HG03280 (cell line): ENCODE measurements at regions not wholly inside any gene's neighbourhood (a gene's known extent, or its start where the extent isn't known, plus 50 kb on each side); places are given as distances from the start of the nearest gene placed in this dataset.

ENCODE experiments used
- ATAC-seq: cut with Tn5 transposase; IDR thresholded peaks from one replicate; pipeline ENCODE4 v1.9.1; 2021; ENCODE audit warnings: mild to moderate bottlenecking, moderate library complexity; ENCODE audit not compliant: unreplicated experiment

DNA sequence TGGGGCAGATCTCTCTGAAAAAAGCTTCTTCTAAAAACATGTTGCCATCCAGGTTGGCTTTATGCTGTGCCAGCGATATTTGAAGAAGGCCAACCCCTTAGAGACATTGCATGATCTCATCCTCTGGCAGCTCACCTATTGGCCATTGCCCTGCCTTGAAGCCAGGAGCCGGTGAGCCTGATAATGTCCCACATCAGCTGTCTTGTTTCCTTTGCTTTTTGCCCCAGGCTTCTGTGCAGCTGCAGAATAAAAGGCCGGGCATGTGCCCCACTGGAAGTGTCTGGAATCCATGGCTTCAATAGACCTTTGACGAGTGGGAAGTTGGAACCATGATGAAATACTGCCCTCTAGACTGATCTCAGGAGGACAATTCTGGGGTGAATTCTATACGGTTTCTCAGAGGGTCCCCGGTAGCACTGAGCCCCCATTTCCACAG, 523.5 kb upstream of the ZEB2 start:
- ATAC-seq = no peak

DNA sequence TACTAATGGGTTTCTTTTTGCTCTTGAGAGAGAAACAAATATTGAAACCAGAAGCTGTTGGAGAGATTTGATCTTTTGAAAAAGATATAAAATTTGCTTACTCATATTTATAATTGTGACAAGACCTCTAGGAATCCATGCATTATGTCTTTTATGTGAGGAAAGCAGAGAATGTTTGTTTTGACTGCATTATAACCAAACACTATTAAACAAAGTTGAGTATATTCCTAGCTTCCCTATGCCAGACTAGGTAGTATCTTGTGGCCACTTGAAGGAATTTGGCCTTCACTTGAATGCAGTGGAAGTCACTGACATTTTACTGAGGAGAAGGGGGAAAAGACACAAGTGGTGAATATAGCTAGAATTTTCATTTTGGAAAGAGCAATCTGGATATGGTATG, 521.8 kb upstream of the ZEB2 start:
- ATAC-seq = no peak

DNA sequence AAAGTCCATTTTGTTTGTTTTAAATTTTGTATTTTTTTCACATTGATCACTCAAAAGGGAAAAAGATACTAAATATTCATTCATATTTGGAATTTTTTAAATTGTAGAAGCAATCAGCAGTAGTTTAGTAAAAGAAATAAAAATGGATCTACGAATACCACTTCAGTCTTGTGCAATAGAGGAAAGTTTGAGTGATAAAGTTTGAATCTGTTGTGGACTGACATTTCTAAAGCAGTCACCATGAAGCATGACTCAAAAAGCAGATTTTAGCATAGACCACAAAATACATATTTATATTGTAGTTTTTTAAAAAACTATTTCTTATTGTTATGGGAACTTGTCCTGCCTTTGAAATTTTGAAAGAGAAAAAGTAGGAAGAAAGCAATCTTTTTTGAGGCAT, 520.5 kb upstream of the ZEB2 start:
- no peak for ATAC-seq

- ATAC-seq = no peak
Measured at GRCh38 chr2:145038041-145038525, 518.2 kb upstream of the ZEB2 start.

DNA sequence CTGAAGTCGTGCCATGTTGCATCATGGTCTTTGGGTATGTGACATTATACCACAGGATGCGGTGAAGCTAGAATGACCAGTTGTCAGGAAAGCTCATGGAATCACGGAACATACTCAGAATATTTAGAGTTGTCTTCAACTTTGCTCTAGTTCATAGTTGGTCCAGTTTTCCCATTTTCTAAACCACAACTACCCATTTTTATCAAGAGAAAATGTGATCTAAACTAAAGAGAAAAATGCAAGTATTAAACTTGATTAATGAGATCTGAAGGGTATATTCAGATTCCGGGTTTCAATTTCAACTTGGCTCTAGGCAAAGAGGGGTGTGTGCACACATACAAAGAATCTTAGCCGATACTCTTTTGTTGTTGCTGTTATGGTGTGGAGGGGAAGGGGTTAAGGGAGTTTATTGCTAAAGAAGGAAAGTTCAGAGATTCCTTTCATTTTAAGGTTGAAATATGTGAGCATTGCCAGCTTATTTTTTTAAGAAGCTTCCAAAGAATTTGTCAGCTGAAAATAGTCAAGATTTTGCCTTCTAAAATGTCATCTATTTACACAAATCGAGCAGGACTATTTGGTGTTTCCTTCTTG, 516.6 kb upstream of the ZEB2 start:
- no peak for ATAC-seq

DNA sequence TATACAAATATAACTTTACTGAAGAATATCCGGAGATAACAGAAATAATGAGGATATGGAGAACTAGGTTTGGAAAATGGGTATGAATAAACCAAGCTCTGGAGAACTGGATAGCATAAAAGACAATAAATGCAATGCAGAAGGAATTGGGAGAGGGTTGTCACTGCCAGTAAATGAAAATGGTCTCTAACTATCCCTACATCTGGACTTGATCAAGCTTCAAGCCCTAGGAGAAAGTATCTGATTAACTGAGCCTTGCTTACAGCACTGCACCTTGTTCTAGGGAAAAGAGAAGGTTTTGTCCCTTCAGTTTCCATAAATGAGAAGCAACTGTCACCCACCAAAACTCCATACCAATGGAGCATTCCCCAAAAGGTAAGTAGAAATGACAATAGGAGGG, 514.6 kb upstream of the ZEB2 start:
- ATAC-seq = no peak

DNA sequence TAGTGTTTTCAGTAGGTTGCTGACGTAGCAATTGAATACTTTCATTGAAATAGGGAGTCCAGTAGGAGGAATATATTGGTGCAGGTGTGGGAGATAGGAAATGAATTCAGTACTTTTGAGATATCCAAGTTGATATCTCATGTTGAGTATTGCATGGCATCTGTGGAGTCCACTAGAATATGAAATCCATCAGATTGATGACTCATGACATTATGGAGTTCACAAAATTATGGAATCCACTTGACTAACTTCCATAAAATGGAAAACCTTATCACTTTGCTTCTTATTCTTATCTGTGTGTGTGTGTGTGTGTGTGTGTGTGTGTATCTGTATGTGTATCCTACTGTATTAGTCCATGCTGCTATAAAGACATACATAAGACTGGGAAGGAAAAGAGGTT, 513.5 kb upstream of the ZEB2 start:
- no peak for ATAC-seq

DNA sequence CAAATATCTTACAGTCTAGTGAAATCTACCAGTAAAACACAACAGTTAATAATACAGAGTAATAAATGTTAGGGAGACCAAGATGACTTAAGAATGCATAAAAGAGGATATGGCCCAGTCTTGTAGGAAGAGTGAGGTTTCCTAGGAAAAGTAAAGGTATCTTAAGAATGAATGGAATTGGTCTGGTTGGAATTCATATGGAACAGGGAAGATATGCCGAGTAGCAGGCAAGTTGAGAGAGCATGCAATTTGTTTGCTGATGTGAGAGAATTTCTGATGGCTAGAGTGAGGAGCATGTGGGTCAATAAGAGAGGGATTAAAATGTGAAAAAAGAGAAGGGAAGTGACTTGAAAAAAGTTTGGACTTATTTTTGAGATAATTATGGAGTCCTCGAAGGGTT, 512.9 kb upstream of the ZEB2 start:
- no peak for ATAC-seq

DNA sequence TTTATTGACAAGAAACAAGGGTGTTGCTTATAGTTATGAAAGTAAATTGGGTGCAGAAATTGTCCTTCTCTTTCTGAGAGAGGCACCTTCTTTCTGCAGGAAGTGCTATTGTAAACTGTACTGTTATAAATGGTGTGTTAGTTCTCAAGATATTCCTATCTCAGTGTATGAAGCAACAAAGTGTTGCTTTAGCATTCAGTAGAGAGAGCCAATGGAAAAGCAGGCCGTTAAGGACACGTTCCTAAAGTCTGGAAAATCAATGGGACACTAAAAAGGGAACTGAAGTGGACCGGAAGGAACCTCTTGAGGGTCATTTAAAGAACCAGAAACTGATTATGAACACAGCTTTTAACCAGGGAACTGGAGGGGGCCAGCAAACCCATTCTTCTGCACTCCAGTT, 510.0 kb upstream of the ZEB2 start:
- no peak for ATAC-seq

- no peak for ATAC-seq
Measured at GRCh38 chr2:145029081-145029480, 509.2 kb upstream of the ZEB2 start.

DNA sequence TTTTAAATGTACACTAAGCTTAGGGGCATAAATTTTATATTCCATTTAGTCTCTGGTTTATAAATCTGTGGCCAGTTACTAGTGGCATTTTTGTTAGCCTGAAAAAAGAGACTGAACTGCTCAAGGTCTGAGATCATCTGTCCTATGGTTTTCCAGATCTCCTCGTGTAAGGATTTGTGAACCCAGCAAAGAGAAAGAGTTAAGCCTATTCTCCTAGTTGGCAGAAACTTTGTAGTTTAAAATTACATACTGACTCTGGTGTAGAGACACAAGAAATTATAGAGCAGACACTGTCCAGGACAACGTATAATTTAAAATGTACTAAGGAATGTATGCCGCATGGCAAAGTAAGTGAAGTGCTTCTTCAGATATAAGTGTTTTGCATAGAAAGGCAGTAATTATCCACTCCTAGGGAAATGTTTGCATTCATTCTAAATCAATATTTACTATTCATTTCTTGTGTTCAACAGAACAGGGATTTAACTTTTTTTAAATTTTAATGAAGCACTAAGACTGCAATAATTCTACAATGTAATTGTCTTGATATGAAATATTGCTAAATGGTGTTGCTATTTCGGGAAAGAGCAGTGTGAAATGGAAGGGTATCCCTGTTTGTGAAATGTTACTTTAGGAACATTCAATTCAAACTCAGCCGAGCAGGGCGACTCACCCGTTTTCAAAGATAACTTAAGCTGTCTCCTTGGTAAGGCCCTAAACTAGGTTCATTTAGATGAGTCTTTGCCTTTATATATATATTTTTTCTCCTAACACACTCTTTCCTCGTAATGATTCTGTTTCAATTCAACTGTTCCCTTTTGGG, 508.4 kb upstream of the ZEB2 start:
- no peak for ATAC-seq

DNA sequence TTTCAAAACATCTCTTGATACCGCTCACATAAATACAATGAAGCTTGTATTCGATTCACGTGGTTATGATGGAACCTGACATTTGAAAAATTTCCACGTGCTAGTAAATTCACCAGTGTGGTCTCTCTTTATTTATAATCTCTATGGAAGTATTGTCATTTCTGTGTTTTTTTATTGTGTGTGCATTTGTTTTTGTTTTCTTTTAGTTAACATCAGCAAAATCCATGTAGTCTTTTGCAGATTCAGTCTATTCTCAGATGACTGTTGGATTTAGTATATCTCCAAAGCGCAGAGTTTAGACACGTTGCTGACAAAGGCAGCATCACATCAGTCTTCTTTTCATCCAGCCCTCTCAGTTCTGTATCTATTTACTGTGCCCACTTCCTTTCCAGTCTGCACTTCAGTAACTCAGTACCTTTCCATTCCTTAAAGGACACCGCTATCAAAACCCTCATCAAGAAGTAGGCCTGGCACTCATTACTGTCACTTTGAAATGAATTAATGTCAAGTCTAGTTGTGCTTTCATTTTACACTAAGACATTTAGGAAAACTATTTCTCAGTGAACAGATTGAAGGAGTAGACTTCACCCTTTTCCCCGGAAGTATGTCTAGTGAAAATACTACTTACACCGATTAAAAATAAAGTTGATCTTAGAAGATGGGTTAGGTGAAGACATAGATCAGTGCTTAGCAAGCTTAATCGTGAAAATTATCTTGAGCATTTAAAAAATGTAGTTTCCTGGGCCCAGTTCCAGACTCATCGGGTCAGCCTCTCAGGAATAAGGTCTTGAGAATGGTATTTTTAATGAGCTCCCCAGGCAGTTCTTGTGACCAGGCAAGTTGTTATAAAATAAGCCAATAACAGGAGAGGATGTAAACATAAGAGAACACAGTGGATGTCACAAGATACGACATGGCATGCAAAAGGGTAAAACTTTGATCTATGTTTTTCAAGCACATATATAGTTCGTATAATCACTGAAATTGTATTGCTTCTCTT, 506.8 kb upstream of the ZEB2 start:
- no peak for ATAC-seq

DNA sequence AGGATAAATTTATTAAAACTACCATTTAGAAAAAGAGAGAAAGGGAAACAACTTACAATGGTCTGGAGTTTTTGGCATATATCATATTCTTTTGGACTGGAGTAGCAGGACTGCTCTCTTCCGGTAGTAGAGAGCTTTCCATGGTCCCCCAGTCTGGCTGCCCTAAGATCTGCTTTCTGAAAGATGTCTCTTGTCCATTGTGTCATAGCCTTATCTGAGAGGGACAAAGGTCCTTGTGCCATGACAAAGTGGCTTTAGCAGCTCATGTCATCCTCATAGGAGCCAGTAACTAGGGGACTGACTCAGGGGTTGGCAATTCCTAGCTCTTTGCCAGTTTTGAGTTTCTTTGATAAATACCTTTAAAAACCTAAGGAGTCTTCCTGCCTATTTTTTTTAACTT, 505.5 kb upstream of the ZEB2 start:
- no peak for ATAC-seq

GRCh38 chr2:145023334-145023934, 503.5 kb upstream of the ZEB2 start:
- no peak for ATAC-seq

- no peak for ATAC-seq
Measured at GRCh38 chr2:145022666-145023333, 502.9 kb upstream of the ZEB2 start.

DNA sequence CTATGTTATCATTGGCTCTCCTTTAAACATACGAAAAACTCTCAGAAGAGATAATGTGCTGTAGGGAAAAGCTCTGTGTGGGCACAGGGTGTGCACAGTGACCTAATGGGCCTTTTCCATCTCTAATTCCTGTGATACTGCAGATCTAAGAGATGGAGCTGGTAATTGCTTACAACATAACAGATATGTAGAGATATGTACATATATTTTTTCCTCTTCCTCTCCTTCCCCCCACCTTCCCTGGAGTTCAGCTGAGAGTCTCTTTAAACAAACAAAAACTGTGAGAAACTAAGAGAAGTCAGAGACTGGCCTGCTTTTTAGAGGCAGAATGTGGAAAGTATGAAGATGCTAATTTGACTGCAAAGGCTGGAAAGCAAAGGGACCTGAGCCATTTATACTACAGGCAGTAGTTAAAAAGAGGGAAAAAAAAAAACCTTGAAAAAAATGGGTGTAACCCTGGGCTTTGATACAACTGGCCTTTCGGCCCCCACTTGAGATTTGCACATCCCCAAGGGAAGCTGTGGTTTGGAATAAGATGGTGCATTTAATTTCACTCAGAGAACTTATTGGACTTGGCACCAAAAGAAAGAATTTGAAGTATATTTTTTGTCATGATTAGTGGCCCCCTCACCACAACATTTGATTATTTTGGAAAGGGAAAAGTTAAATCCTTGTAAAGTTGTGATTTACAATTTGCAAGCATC, 502.2 kb upstream of the ZEB2 start:
- ATAC-seq = no peak

GRCh38 chr2:145020694-145021093, 500.8 kb upstream of the ZEB2 start:
- no peak for ATAC-seq

GRCh38 chr2:145020139-145020538, 500.2 kb upstream of the ZEB2 start:
- no peak for ATAC-seq

DNA sequence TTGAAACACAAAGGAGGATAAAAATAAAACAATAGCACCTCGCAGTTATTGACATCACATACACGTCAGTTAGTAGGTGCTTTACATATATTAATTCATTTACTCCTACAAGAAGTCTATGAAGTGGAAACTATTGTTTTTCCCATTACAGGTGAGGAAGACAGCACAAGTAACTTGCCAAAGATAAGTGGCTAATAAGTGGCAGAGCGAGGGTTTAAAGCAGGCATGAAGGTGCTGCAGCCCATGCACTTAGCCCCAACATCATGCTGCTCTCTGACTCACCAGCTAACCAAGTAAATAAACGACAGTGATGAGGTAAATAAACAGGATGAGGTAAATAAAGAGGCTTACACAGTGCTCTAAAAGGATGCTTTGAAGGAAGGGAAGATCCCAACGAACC, 498.6 kb upstream of the ZEB2 start:
- ATAC-seq = no peak

GRCh38 chr2:145017149-145017548, 497.2 kb upstream of the ZEB2 start:
- no peak for ATAC-seq
